GM19324 (cell line): ENCODE measurements at regions not wholly inside any gene's neighbourhood (a gene's known extent, or its start where the extent isn't known, plus 50 kb on each side); places are given as distances from the start of the nearest gene placed in this dataset.

Experiments
- ATAC-seq: cut with Tn5 transposase; IDR thresholded peaks from one replicate; pipeline ENCODE4 v1.9.1; 2021; ENCODE audit warnings: mild to moderate bottlenecking, moderate library complexity; ENCODE audit not compliant: unreplicated experiment, low FRiP score

- ATAC-seq: no peak
Observed at GRCh38 chr5:123881759-123882244, 369.8 kb downstream of the CSNK1G3 start.

- no peak for ATAC-seq
Observed at GRCh38 chr5:123880875-123881274, 368.9 kb downstream of the CSNK1G3 start.

GRCh38 chr5:123879071-123879470 lies 367.1 kb downstream of the CSNK1G3 start:
- no peak for ATAC-seq

GRCh38 chr5:123876276-123876790 lies 364.4 kb downstream of the CSNK1G3 start:
- ATAC-seq: no peak

GRCh38 chr5:123875561-123876275 lies 363.7 kb downstream of the CSNK1G3 start:
- no peak for ATAC-seq

GRCh38 chr5:123874600-123875201 lies 362.7 kb downstream of the CSNK1G3 start:
- ATAC-seq: no peak

- no peak for ATAC-seq
Observed at GRCh38 chr5:123873846-123874245, 361.9 kb downstream of the CSNK1G3 start.

GRCh38 chr5:123871373-123871772 lies 359.4 kb downstream of the CSNK1G3 start:
- no peak for ATAC-seq

- no peak for ATAC-seq
Observed at GRCh38 chr5:123868881-123869280, 356.9 kb downstream of the CSNK1G3 start.

- no peak for ATAC-seq
Observed at GRCh38 chr5:123868267-123868666, 356.3 kb downstream of the CSNK1G3 start.

- ATAC-seq: no peak
Observed at GRCh38 chr5:123865641-123866040, 353.7 kb downstream of the CSNK1G3 start.

- no peak for ATAC-seq
Observed at GRCh38 chr5:123864578-123864977, 352.6 kb downstream of the CSNK1G3 start.

GRCh38 chr5:123858938-123859337 lies 347.0 kb downstream of the CSNK1G3 start:
- no peak for ATAC-seq

GRCh38 chr5:123856766-123857165 lies 344.8 kb downstream of the CSNK1G3 start:
- ATAC-seq: no peak

GRCh38 chr5:123855609-123856008 lies 343.6 kb downstream of the CSNK1G3 start:
- no peak for ATAC-seq

GRCh38 chr5:123845356-123846100 lies 333.6 kb downstream of the CSNK1G3 start:
- ATAC-seq: no peak

- no peak for ATAC-seq
Observed at GRCh38 chr5:123844873-123845272, 332.9 kb downstream of the CSNK1G3 start.

GRCh38 chr5:123835421-123835820 lies 323.4 kb downstream of the CSNK1G3 start:
- no peak for ATAC-seq

- ATAC-seq: no peak
Observed at GRCh38 chr5:123830575-123830974, 318.6 kb downstream of the CSNK1G3 start.

GRCh38 chr5:123827811-123828210 lies 315.8 kb downstream of the CSNK1G3 start:
- ATAC-seq: no peak

GRCh38 chr5:123819833-123820232 lies 307.9 kb downstream of the CSNK1G3 start:
- no peak for ATAC-seq
